SIG-M5 treated with dmso at 0.1 percent for 504 hours (cell line): ENCODE measurements at regions not wholly inside any gene's neighbourhood (a gene's known extent, or its start where the extent isn't known, plus 50 kb on each side); places are given as distances from the start of the nearest gene placed in this dataset.
"Not testable (repeated sequence)": the region's sequence is repeated elsewhere in the genome, so short reads cannot be mapped to it uniquely, and the experiment has no call there.

Source experiments
- DNase-seq: peaks from one replicate; lab custom pipeline; 2025; ENCODE audit not compliant: unreplicated experiment; lab: John Stamatoyannopoulos, UW

DNA sequence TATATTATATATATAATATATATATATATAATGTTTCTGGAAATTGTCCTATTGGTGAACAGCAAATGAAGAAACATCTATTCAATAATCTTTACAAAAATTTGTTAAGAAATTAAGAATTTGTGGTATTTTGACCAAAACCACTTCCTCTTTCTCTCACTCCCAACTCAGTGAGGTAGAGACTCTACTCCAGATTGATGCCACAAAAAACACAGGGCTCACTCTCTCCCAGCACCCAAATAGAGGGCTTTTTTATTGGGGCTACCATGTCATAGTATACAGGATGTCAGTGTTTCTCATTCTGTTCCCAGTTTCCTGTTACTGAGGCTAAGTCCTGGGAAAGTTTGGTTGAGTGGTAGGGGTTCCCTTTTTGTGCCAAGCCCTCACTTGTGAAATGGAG is 1155.4 kb downstream of the BCL11A start:
- DNase-seq = no peak

DNA sequence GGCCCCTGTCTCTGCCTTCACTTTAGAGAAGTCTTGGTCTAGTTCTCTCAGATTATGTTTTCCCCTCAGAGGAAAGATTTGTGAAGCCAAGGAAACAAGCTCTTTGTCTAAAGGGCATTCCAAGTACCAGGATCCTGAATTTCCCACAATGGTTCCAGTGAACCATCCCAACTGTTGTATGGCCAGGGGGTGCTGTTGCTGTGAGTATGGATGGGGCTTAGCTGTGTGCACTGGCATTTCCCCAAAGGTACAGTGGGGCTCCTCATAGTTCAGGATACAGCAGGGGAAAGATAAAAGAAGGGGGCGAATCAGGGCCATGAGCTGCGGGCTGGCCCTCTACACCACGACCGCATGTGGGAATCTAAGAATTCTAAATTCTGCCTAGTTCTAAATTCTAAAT is 1154.0 kb upstream of the FANCL start:
- no peak for DNase-seq

DNA sequence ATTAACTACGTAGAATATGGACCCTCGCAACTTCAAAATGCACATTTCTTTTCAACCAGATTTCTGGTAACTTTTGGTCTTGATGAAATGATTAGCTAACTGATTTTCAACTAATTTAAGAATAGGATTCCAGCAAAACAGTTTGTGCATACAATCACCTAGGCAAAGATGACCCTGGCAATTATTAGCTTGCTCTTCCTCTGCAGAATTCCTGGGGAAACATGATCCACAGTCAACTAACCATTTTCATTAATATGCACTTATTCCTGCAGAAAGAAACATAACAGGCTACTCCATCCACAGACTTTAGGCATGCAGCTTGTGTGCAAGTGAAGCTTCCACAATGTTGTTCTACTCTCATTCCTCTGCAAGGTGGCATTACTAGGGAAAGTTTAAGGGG is 1150.8 kb upstream of the FANCL start:
- no peak for DNase-seq

DNA sequence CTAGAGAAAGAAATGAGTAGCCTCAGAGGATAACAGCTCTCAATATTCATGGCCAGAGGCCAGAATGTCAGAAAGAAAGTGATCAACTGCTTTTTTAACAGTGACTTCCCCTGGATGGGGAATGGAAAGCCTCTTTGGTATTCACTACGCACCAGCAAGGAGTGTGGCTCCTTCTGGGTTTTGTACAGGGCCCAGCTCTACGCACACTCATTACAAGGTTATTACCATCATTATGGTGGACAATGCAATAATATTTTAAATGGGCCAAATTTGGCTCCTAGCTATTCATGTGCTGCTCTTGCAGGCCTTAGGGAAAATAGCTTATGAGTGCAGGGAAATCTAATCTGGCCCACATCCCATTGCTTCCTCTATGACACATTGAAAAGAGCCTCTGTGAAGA is 1149.5 kb upstream of the FANCL start:
- no peak for DNase-seq

GRCh38 chr2:59389240-59389639 is 1148.1 kb upstream of the FANCL start:
- no peak for DNase-seq

DNA sequence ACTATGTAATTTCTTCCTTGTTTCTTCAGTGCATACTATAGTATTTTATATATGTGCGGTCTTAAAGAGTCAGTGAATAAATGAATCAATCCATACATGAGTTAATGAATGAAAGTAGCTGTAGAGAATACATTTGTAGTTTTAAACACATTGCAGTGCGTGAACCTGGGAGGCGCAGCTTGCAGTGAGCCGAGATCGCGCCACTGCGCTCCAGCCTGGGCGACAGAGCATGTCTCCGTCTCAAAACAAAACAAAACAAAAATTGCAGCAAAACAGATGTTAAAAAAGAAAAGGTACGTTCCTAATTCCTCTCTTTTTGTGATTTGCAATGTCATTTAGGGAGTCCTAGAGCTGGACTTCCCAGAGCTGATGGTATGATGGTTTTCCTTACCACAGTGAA is 1144.8 kb upstream of the FANCL start:
- no peak for DNase-seq

DNA sequence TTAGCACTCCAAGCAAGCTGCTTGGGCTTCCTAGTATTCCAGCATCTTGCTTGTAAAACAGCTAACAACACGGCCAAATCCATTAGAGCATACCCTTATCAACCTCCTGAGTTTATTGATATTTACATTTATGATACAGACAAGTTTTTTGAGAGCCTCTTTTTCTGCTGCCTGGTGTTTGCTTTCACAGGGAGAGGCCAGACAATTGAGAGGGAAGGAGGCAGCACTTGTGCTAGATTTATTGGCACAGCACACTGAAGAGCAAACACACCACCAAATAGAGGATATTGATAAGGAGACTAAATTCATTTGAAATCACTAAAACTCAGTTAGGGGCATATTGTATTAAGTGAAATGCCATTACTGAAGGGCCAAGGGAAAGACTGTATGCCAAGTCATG is 1142.3 kb upstream of the FANCL start:
- no peak for DNase-seq

DNA sequence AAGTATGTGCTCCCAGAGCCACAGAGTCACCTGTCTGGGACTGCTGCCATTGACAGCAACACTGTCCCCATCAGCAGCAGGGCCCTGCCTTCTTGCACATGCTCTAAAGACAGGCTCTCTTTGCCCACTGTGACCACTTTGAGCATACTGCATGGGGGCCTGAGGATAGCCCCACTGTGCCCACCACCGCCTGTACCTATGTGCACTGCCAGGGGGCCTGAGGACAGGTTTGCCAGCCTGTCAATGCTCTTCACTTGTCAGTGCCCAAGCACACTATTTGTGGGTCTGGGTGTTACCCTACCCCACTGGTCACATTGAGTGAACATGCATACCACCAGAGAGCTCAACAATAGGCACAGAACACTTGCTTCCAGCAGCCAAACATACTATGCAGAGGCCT is 1137.0 kb upstream of the FANCL start:
- DNase-seq = no peak

GRCh38 chr2:59366288-59366687 is 1125.2 kb upstream of the FANCL start:
- DNase-seq = no peak

DNA sequence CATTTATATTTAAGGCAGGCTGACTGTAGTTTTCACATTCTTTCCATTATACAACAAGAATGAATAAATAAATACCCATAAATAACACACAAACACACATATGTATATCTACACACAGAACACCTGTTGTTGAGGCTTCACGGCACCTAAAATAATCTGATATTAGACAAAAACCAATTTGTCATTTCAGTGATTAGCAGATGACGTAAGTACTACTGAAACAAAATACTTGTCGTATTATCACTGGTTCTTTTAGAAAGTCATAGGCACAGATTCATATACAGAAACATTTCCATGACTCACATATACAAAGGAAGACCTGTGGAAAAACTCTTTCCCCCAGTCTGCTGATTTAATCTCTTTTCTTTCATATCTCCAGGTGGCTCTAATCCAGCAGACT is 1113.4 kb upstream of the FANCL start:
- no peak for DNase-seq

DNA sequence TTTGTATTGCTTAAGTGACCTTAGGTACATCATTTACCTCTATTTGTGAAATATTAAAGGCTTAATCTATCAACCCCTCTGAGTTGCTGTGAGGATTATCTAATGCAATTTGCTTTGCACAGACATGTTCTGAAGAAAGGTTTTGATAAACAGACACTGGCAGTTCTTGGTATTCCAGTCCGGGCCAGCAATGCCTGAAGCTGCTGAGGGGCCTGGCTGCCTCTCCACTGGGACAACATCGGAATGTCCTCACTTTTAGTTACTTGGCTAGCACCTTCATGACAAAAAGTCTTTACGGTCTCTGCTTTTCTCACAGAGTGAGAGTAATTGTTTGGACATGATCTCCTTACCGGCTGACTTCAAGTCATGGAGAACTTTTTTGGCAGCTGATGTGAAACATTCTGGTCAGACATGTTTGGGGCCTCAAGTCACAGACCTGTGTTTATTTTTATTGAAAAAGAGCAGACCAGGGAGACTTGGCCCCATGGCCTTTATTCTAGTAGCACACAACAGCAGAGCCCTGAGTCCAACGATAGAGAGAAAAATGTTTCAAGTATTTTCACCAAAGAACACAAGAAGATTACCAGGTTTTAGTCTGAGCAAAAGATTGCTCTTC is 1112.3 kb upstream of the FANCL start:
- DNase-seq = no peak

- no peak for DNase-seq
Observed at GRCh38 chr2:59342166-59342565, 1101.0 kb upstream of the FANCL start.

- DNase-seq = no peak
Observed at GRCh38 chr2:59339837-59340207, 1098.7 kb upstream of the FANCL start.

- no peak for DNase-seq
Observed at GRCh38 chr2:59339121-59339836, 1098.2 kb upstream of the FANCL start.

- no peak for DNase-seq
Observed at GRCh38 chr2:59333007-59333406, 1091.9 kb upstream of the FANCL start.

DNA sequence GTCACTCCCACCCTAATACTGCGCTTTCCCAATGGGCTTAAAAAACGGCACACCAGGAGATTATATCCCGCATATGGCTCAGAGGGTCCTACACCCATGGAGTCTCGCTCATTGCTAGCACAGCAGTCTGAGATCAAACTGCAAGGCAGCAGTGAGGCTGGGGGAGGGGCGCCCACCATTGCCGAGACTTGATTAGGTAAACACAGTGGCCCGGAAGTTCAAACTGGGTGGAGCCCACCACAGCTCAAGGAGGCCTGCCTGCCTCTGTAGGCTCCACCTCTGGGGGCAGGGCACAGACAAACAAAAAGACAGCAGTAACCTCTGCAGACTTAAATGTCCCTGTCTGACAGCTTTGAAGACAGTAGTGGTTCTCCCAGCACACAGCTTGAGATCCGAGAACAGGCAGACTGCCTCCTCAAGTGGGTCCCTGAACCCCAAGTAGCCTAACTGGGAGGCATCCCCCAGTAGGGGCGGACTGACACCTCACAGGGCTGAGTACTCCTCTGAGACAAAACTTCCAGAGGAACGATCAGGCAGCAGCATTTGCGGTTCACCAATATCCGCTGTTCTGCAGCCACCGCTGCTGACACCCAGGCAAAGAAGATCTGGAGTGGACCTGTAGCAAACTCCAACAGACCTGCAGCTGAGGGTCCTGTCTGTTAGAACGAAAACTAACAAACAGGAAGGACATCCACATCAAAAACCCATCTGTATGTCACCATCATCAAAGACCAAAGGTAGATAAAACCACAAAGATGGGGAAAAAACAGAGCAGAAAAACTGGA is 1085.6 kb upstream of the FANCL start:
- not testable (repeated sequence) for DNase-seq

GRCh38 chr2:59322870-59323269 is 1081.7 kb upstream of the FANCL start:
- DNase-seq = no peak

- no peak for DNase-seq
Observed at GRCh38 chr2:59322005-59322404, 1080.9 kb upstream of the FANCL start.

DNA sequence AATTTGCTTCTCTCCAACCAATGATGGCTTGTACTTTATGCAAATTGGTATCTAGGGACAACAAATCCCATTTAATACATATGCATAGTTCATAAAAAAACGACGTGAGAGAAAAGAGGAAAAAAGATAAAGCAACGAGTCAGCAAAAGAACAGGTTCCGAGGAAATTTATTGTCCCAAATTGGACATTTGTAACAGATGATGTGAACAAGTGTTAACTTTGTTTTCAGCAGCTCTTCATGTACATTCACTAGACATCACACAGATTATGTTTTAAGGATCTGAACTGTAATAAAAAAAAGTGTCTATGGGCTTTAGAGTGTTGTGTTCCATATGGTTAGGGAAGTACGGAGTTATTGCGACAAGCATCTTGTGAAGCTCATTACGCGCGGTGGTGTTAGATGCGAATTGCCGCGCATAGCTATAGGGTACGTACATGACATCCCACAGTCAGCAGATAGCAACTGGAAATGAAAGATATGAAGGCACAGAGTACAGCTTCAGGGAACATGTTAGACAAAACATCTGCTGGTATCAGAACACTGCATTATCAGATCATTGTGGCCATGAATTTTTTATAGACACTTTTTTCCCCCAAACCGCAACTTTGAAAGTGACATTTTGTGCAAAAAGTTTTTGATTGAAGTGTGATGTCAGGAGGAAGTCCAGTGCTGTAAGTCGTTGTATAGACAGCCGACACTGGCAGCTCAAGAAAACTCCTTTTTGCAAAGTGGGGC is 1073.1 kb upstream of the FANCL start:
- DNase-seq = no peak

- no peak for DNase-seq
Observed at GRCh38 chr2:59312967-59313940, 1072.1 kb upstream of the FANCL start.
